GM21526 (cell line): ENCODE measurements at regions not wholly inside any gene's neighbourhood (a gene's known extent, or its start where the extent isn't known, plus 50 kb on each side); places are given as distances from the start of the nearest gene placed in this dataset.
"Not testable (repeated sequence)": the region's sequence is repeated elsewhere in the genome, so short reads cannot be mapped to it uniquely, and the experiment has no call there.

ENCODE experiments used
- ATAC-seq: cut with Tn5 transposase; IDR thresholded peaks from one replicate; pipeline ENCODE4 v1.9.1; 2021; ENCODE audit warnings: moderate library complexity; ENCODE audit not compliant: unreplicated experiment, low FRiP score

GRCh38 chr14:45634651-45635441, 381.8 kb upstream of the MIS18BP1 start:
- not testable (repeated sequence) for ATAC-seq

DNA sequence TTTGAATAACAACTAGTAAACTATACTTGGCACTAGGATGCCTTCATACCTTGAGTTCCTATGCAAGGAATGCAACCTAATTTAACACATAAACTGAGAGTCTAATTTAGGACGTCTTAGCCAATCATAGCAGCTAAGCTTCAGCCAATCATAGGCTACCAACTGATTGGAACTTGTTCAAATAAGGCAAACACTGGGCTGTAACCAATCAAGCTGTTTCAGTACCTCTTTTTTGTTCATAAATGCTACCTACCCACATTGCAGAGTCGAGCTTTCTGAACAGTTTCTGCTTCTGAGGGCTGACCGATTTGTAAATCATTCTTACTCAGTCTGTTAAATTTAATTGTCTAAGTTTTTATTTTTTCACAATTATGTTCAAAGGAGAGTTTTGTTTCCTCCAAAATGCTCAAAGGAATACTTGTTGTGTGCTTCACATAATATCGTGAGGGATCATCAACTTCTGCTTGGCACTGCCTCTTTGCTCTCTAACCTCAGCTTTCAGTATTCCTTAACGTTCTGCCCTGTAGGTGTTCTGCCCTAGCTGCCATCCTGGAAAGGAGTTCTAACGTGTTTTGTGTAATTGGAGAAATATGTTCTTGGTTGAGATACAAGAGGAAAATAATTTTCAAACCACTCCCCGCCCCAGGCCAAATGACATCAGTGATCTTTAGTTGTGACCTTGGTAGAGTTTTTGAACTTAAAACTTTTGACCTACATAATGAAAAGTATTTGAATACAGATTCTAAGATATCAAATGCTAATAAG, 380.4 kb upstream of the MIS18BP1 start:
- ATAC-seq: no peak

DNA sequence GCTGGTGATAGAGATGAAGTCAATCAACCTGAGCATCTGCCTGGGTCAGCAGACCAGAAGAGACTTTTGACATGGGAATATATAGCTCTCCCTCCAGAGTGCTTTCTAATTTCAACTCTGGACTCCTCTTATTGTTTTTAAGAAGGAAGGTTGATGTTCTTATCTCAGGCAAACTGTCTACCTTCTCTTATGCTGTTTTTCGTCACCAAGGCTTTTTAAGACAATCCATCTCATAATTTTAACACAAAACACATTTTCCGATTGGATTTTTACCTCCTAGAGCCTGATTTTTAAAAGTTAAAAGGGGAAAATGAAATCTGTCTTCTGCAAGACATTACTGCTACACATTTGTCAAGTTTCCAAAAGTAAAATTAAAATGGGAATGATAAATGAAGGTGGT, 368.7 kb upstream of the MIS18BP1 start:
- no peak for ATAC-seq

DNA sequence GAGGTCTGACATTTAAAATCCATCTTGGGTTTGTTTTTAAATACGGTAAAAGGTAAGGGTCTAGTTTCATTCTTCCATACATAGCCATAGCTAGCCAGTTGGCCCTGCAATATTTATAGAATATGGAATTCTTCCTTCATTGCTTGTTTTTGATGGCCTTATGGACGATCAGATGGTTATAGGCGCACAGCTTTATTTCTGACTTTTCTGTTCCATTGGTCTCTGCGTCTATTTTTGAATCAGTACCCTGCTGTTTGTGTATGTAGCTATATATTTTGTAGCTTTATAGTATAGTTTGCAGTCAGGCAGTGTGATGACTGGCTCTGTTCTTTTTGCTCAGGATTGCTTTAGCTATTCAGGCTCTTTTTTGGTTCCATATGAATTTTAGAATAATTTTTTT, 366.8 kb upstream of the MIS18BP1 start:
- ATAC-seq: no peak

- no peak for ATAC-seq
These were observed 357.3 kb upstream of the MIS18BP1 start for GRCh38 chr14:45610318-45610717.

- ATAC-seq: no peak
These were observed 334.1 kb upstream of the MIS18BP1 start for GRCh38 chr14:45587142-45587541.

- no peak for ATAC-seq
These were observed 306.6 kb upstream of the MIS18BP1 start for GRCh38 chr14:45559626-45560025.

GRCh38 chr14:45558183-45558582, 305.2 kb upstream of the MIS18BP1 start:
- no peak for ATAC-seq

DNA sequence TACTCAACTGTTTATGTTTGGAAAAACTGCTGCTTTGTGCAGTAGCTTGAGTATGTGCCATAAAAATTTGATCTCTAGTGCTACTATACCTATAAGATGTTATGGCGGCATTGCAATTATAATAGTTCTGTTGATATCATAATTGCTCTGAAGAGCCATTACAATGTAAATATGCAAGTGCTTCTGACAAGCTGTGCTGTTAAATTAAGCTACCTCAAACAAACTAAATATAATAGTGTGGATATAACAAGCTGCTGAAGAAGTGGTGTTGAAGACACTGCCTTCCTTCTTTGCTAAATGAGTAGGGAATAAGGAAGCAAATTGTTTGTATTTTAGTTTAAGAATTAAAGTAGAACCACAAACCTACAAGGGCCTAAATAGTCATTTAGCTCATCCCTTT, 301.0 kb upstream of the MIS18BP1 start:
- no peak for ATAC-seq

- not testable (repeated sequence) for ATAC-seq
These were observed 298.3 kb upstream of the MIS18BP1 start for GRCh38 chr14:45551240-45551820.

DNA sequence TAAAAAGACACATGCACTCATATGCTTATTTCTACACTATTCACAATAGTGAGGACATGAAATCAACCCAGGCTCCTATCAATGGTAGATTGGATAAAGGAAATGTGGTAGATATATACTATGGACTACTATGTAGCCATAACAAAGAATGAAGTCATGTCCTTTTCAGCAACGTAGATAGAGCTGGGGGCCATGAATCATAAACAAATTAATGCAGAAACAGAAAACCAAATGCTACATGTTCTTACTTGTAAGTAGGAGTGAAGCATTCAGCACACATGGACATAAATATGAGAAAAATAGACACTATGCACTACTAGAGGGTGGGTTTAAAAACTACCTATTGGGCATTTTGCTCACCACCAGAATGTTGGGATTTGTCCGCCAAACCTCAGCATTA, 278.0 kb upstream of the MIS18BP1 start:
- no peak for ATAC-seq

DNA sequence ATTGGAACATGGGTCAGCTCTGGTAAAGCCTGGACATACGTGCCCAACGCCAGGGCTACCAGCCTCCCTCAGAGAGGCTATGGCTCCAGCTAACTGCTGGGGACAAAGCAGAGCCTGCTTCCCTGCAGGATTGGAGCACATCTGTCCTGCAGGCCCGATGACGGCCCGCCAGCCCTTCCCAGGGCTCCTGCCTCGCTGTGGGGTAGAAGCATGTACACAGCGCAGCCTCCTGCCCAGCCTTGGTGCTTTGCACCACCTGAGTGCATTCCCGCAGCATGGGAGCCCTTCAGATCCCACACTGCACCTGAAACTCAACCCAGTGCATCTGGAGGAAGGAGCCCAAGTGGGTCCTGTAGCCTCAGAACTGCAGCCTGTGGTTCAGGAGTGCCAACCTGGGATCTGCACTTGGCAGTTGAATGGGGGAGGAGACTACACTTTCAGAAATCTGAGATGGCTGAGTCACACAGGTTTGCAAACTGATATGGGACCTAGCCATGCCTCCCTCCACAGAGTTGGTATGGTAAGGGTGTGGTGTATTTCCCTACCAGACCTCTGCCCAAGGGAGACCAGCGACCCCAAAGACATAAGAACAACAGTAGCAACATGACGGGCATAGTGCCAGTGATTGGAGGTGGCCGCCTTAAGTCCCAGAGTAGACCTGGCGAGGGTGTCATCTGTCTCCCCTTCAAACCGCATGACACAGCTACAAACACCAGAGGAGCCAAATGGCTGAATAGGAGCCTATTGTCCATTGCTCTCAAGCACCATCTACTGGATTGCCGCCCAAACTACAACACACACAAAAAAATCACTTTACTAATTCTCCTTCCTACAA, 273.9 kb upstream of the MIS18BP1 start:
- peak; percentile 79 for ATAC-seq

- ATAC-seq: no peak
These were observed 266.8 kb upstream of the MIS18BP1 start for GRCh38 chr14:45519766-45520165.

DNA sequence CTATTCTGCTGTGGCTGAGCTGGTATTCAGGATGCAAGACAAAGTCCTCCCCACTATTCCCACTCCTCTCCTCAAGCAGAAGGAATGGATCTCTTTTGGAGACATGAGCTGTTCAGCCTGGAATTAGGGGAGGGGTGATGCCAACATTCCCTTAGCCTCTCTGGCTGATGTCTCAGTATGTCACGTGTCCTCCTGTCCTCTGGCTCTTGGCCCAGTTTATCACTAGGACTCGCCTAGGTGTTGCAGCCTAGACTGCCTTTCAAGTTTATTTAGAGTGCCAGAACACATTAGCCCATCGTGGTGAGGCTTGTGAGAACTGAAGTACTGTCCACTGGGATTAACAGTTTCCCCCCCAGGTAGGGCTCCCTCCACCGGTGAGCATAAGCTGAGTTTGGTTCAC, 239.9 kb upstream of the MIS18BP1 start:
- ATAC-seq: no peak

GRCh38 chr14:45491914-45492313, 238.9 kb upstream of the MIS18BP1 start:
- ATAC-seq: no peak

- no peak for ATAC-seq
These were observed 233.6 kb upstream of the MIS18BP1 start for GRCh38 chr14:45486599-45486998.

- no peak for ATAC-seq
These were observed 214.0 kb upstream of the MIS18BP1 start for GRCh38 chr14:45467023-45467422.

- ATAC-seq: no peak
These were observed 181.2 kb upstream of the MIS18BP1 start for GRCh38 chr14:45434221-45434620.

GRCh38 chr14:45426685-45427282, 173.8 kb upstream of the MIS18BP1 start:
- ATAC-seq: peak; percentile 71

DNA sequence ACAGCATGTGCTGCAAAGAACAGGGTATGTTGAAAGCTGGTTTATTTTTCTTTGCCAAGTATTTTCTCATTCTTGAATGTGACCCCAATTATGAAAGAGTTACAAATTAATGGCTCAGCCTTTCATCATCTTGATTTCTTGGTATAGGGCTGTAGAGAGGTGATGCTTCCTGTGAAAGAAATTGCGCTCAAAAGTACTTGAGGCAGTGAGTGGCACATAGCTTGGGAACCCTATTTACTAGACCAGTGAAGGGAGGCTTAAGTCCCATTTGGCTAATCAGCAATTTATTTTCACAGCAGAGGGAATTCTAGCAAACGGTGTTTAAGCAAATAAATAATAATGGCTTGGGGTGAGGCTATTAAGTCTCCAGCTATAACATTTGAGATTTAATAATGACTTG, 153.9 kb upstream of the MIS18BP1 start:
- no peak for ATAC-seq
